Ascending aorta (tissue), 2 donors: ENCODE measurements at regions not wholly inside any gene's neighbourhood (a gene's known extent, or its start where the extent isn't known, plus 50 kb on each side); places are given as distances from the start of the nearest gene placed in this dataset.
"Not testable (repeated sequence)": the region's sequence is repeated elsewhere in the genome, so short reads cannot be mapped to it uniquely, and the experiment has no call there.

ENCODE experiments used
- DNase-seq, 2 donors: peaks; one replicate each; pipeline ENCODE4 v3.0.0-alpha.2; 2019; ENCODE audit warnings: low spot score in 2 of 2
- H3K27ac ChIP-seq, 2 donors: fragments of 200-600 bp; sonication (generic); one replicate each; pipeline ENCODE4 v1.5.1; 2016 to 2017; ENCODE audit warnings: mild to moderate bottlenecking in 1 of 2
- H3K27me3 ChIP-seq: fragments of 200-600 bp; sonication (generic); one replicate; pipeline ENCODE4 v1.5.1; 2017
- H3K36me3 ChIP-seq, 2 donors: fragments of 200-600 bp; sonication (generic); one replicate each; pipeline ENCODE4 v1.5.1; 2016
- H3K4me1 ChIP-seq, 2 donors: fragments of 200-600 bp; sonication (generic); one replicate each; pipeline ENCODE4 v1.5.1; 2016 to 2017; ENCODE audit warnings: mild to moderate bottlenecking in 1 of 2
- H3K4me3 ChIP-seq, 2 donors: fragments of 200-600 bp; sonication (generic); one replicate each; pipeline ENCODE4 v1.5.1; 2016 to 2017; ENCODE audit warnings: mild to moderate bottlenecking in 1 of 2
- H3K9me3 ChIP-seq, 2 donors: fragments of 200-600 bp; sonication (generic); one replicate each; pipeline ENCODE4 v1.5.1; 2016
- CTCF ChIP-seq, 3 experiments: fragments of 200-600 bp in 2 of 3; fragments of 450-650 bp in 1 of 3; sonication (generic) in 2 of 3; IDR thresholded peaks; one replicate each; pipeline ENCODE4 v1.5.1; 2016 to 2019; ENCODE audit warnings: antibody characterized with exemption in 3 of 3, mild to moderate bottlenecking in 1 of 3, moderate library complexity in 1 of 3
- intact Hi-C: fragments of 100-400 bp; cut with DNase I; formaldehyde crosslinking; loops from one replicate; pipeline ENCODE4 v1.15.1; 2023

- no peak for TF ChIP-seq CTCF (IDR thresholded peaks at IDR 0.05)
- no peaks in the 10 kb centered on the region for H3K36me3 ChIP-seq
- H3K9me3 ChIP-seq, result no peaks in the 10 kb centered on the region
- peaks cover 0 to 13% of the 10 kb centered on the region in 2 donors for H3K4me1 ChIP-seq
- no peak overlapping the region for H3K27ac ChIP-seq
- intact Hi-C loops, result loop anchor here (5.0 to 10.0 kb wide), 3 partner anchors 125 to 827 kb away; partner anchors contain the start of gene TWIST2
- H3K27me3 ChIP-seq, result no peaks in the 10 kb centered on the region
- no peak for DNase-seq
- H3K4me3 ChIP-seq, result no peak overlapping the region
These were observed 125.7 kb upstream of the TWIST2 start for GRCh38 chr2:238722181-238722580.

- Histone ChIP-seq H3K36me3 (no peaks in the 10 kb centered on the region), H3K9me3 (no peaks in the 10 kb centered on the region), H3K27ac (no peak overlapping the region), H3K4me3 (no peak overlapping the region), H3K27me3 (no peaks in the 10 kb centered on the region), H3K4me1 (peaks cover 0 to 20% of the 10 kb centered on the region in 2 donors)
- DNase-seq, result no peak
- intact Hi-C loops, result loop anchor here (5.0 to 10.0 kb wide), 3 partner anchors 124 to 828 kb away; partner anchors contain the start of gene TWIST2
- no peak for TF ChIP-seq CTCF (IDR thresholded peaks at IDR 0.05)
These were observed 125.0 kb upstream of the TWIST2 start for GRCh38 chr2:238722883-238723282.

- H3K27ac ChIP-seq, DNase-seq: not testable (repeated sequence)
- intact Hi-C loops, result loop anchor here (5.0 to 10.0 kb wide), 3 partner anchors 123 to 829 kb away; partner anchors contain the start of gene TWIST2
These were observed 124.1 kb upstream of the TWIST2 start for GRCh38 chr2:238723740-238724320.

GRCh38 chr2:238724728-238725127 lies 123.2 kb upstream of the TWIST2 start:
- no peak overlapping the region for H3K4me3 ChIP-seq
- peaks cover 4 to 32% of the 10 kb centered on the region in 2 donors for H3K4me1 ChIP-seq
- DNase-seq, result no peak
- H3K36me3 ChIP-seq, result no peaks in the 10 kb centered on the region
- H3K9me3 ChIP-seq, result no peaks in the 10 kb centered on the region
- no peak overlapping the region for H3K27ac ChIP-seq
- intact Hi-C loops, result loop anchor here (5.0 to 10.0 kb wide), 6 partner anchors 82 to 1528 kb away; partner anchors contain the start of gene TWIST2
- H3K27me3 ChIP-seq, result no peaks in the 10 kb centered on the region
- TF ChIP-seq CTCF (IDR thresholded peaks at IDR 0.05), result no peak

More at GRCh38 chr2:238723740-238724320, 124.1 kb upstream of the TWIST2 start:
- not testable (repeated sequence) for H3K4me3 ChIP-seq, H3K36me3 ChIP-seq, H3K9me3 ChIP-seq, H3K27me3 ChIP-seq
- H3K4me1 ChIP-seq, result peaks cover 0 to 24% of the 10 kb centered on the region in 2 donors

- no peak for DNase-seq
- H3K36me3 ChIP-seq, result no peaks in the 10 kb centered on the region
- H3K4me3 ChIP-seq, result no peak overlapping the region
- H3K27me3 ChIP-seq, result no peaks in the 10 kb centered on the region
- intact Hi-C loops, result loop anchor here (5.0 to 10.0 kb wide), 4 partner anchors 83 to 1527 kb away; no protein-coding TSS in a partner anchor
- no peaks in the 10 kb centered on the region for H3K9me3 ChIP-seq
- TF ChIP-seq CTCF (IDR thresholded peaks at IDR 0.05), result no peak
- peaks cover 4 to 36% of the 10 kb centered on the region in 2 donors for H3K4me1 ChIP-seq
- H3K27ac ChIP-seq, result no peak overlapping the region
These were observed 122.6 kb upstream of the TWIST2 start for GRCh38 chr2:238725298-238725697.
